HG03095 (cell line): ENCODE measurements at regions not wholly inside any gene's neighbourhood (a gene's known extent, or its start where the extent isn't known, plus 50 kb on each side); places are given as distances from the start of the nearest gene placed in this dataset.
"Not testable (repeated sequence)": the region's sequence is repeated elsewhere in the genome, so short reads cannot be mapped to it uniquely, and the experiment has no call there.

Source experiments
- ATAC-seq: cut with Tn5 transposase; IDR thresholded peaks from one replicate; pipeline ENCODE4 v1.9.1; 2021; ENCODE audit warnings: moderate library complexity; ENCODE audit not compliant: unreplicated experiment

- no peak for ATAC-seq
Measured at GRCh38 chr3:145079436-145079835, 1081.5 kb downstream of the PLOD2 start.

- no peak for ATAC-seq
Measured at GRCh38 chr3:145087038-145087437, 1073.9 kb downstream of the PLOD2 start.

GRCh38 chr3:145088917-145089316 is 1072.1 kb downstream of the PLOD2 start:
- ATAC-seq = peak; percentile 53

DNA sequence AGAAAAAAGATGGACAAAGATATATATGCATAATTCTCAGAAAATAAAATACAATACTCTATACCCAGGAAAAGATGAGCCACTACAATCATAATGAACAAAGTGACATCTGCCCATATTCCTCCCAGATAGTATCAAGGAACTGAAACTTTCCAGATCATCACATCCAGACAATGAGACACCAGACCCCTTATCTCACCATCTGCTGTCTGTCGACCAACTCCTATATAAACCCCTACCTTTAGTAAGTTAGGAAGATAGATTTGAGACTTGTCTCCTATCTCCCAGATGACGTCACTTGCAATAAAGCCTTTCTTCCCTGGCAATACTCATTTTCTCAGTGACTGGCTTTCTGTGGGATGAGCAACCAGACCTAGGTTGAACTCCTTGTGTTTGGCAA is 1071.6 kb downstream of the PLOD2 start:
- ATAC-seq = no peak

- ATAC-seq = peak; percentile 88
Measured at GRCh38 chr3:145094355-145094941, 1066.5 kb downstream of the PLOD2 start.

- not testable (repeated sequence) for ATAC-seq
Measured at GRCh38 chr3:145111141-145111540, 1049.8 kb downstream of the PLOD2 start.

DNA sequence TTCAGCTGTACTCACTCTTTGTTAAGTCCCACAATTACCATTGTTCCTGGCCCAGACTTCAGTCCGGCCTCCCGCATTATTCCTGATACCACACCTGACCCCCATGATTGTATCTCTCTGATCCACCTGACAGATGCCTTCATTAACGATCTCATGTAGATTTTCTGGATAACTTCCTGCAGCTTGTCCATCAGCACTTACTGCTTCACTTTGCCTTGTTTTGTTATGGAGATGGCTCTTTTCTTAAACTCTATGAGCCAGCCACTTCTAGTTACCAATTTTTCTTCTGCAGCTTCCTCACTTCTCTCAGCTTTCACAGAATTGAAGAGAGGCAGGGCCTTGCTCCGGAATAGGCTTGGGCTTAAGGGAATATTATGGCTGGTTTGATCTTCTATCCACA is 1044.2 kb downstream of the PLOD2 start:
- ATAC-seq = no peak

- no peak for ATAC-seq
Measured at GRCh38 chr3:145118303-145118702, 1042.7 kb downstream of the PLOD2 start.

GRCh38 chr3:145124900-145125678 is 1035.9 kb downstream of the PLOD2 start:
- no peak for ATAC-seq

DNA sequence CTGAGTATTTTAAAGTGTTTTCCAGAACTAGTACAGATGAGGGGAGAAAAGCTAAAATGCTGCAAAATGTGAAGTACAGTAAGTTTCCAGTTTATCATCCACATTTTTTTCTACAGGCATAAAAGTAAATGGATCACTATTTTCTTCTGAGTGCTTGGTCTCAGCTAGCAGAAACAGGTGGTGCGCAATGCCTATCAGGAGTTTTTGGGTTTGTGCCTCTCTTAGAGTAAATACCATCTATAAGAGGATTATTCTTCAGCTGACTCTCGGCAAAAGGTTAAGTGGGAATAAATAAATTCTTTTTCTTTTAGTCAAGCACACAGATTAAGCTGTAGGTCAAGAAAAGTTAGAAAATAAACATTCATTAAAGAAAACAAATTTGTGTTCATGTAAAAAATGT is 1027.7 kb downstream of the PLOD2 start:
- ATAC-seq = no peak

DNA sequence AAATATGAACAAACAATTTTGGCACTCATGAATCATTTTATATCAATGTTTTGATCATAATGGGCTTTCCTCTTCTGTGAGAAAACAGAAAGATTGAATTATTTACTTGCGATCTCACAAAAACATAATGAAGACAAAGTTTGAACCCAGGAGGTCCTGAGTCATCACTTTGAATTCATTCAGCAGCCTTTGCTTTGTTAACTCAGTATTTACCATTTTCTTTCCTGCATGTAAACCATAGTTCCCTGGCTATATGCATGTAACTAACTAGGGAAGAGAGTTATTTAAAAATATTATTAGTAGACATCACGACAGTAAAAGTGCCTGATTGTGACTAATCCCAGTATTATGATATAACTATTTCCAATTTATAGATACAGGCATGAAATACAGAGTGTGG is 1026.2 kb downstream of the PLOD2 start:
- ATAC-seq = no peak

- no peak for ATAC-seq
Measured at GRCh38 chr3:145144361-145144760, 1016.6 kb downstream of the PLOD2 start.

DNA sequence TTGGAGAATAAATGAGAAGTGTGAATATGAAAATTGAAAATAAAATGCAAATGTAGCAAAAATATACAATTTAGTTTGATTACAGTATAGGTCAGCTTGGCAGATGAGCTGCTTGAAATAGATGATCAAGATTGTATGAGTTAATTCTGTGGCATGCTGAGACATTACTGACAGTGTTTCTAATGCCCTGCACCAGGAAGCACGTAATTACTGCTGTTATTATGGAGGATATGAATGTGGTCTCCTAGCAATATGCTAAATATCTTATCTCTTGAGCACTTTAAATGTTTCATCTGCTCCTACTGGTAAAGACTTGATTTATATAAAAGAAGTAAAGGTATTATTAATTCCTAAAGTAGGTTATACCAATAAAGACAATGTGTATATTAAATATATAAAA is 1015.5 kb downstream of the PLOD2 start:
- no peak for ATAC-seq

DNA sequence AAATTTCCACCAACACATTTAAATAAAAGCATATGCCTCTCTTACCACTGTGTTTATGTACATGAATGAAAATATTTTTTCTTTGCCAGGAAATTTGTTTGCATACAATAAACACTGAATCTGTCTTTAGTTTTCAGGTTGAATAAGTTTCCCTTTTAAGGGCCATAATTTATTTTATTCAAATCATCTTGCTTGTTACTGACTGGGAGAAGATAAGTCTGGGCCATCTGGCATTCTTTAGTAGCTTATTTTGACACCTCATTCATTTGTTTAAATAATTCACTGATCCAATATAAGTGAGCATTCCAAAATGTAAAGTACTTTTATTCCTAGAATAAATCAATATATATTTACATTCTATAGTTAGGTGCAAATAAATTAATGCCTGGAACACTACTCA is 1001.3 kb downstream of the PLOD2 start:
- no peak for ATAC-seq

- ATAC-seq = no peak
Measured at GRCh38 chr3:145170121-145170520, 990.9 kb downstream of the PLOD2 start.

- ATAC-seq = no peak
Measured at GRCh38 chr3:145175626-145176025, 985.4 kb downstream of the PLOD2 start.

GRCh38 chr3:145176907-145177306 is 984.1 kb downstream of the PLOD2 start:
- no peak for ATAC-seq

DNA sequence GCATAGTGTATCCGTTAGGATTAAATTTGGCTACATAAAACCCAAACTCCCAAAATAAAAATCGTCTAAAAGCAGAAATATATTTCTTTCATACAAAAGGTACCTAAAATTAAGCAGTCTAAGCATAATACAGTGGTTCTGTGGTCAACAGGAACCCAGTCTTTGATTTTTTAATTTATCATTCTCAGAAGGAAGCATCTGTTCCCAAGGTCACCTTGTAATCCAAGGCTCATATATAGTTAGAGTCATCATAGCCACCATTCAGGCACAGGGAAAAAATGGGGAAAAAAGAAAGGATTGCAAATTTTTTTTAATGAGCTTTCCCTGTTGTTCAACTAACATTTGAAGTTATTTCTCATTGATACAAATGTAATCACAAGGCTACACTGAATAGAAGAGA is 983.2 kb downstream of the PLOD2 start:
- no peak for ATAC-seq

DNA sequence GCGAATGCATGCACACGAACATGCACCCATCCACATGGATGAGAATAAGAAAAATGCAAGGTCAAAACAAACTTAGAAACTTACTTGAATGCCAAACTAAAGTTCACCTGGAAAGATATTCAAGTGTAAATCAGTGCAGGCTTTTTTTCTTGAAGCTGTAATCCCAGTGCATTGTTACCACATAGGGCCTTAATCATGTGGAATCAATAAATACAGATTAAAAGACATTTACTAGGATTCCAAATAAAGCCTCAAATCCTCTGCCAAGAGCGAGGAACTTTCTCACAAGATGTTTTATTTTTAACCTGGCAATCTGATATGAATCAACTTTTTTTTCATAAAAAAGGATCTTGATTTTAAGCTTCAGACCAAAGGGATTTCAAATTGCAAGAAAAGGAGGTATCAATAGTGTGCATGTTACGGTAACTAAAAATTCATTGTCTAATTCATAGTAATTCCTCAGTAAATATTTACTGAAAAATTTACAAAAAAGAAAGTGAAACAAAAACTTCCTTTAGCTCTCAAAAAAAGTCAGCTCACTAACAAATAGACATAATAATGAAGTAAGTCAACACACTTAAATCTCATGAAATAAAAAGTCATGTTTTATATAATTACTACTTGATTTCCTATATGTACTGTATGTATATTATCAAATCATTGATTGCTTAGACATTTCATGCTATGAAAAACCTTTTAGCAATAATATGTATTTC is 978.6 kb downstream of the PLOD2 start:
- no peak for ATAC-seq

DNA sequence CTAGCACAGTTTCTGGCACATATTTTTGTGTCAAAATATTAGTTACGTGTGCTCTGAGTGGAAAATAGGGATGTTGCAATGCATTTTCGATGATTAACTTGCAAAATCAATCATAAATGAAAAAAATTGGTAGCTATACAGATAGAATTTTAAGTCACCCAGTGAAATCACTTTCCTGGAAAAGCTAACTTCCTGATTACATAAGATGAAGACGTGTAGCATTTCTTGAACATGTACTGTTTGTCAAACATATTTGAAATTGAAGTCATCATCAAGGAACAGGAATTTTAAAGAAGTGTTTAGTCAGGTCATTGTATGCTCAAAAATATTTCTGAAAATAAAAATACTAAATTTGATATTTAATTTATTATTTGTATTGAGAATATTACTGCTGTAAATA is 977.7 kb downstream of the PLOD2 start:
- ATAC-seq = no peak

GRCh38 chr3:145188079-145188770 is 972.8 kb downstream of the PLOD2 start:
- no peak for ATAC-seq

DNA sequence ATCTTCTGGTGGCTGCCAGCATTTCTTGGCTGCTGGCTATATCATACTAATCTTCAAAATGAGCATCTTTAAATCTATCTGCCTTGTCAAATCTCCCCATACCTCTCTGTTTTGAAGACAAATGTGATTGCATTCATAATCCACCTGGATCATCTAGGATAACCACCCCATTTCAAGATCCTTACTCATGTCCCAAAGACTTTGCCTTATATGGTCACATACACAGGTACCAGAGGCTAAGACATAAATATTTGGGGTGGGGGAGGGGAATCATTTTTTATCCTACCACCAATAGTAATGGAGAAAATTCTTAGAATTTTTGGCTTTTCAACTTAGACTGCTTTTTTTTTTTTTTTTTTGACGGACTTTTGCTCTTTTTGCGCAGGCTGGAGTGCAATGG is 970.8 kb downstream of the PLOD2 start:
- no peak for ATAC-seq
